GM12878 (cell line): ENCODE measurements at regions not wholly inside any gene's neighbourhood (a gene's known extent, or its start where the extent isn't known, plus 50 kb on each side); places are given as distances from the start of the nearest gene placed in this dataset.

ENCODE experiments used
- ATF7 ChIP-seq: fragments of 450-650 bp; IDR thresholded peaks from 2 replicates; pipeline ENCODE4 v1.6.1; 2016; ENCODE audit warnings: low read depth, mild to moderate bottlenecking
- EZH2 ChIP-seq: IDR thresholded peaks from 2 replicates; pipeline ENCODE4 v1.6.1; 2012; ENCODE audit warnings: low read depth, mild to moderate bottlenecking, control low read depth, inconsistent platforms, low read length, borderline replicate concordance; ENCODE audit not compliant: control insufficient read depth
- IKZF2 ChIP-seq, 2 experiments: fragments of 450-650 bp; IDR thresholded peaks; 2 replicates each; pipeline ENCODE4 v1.6.1; 2017; ENCODE audit warnings: mild to moderate bottlenecking in 2 of 2, moderate library complexity in 2 of 2
- JUNB ChIP-seq: IDR thresholded peaks from 2 replicates; pipeline ENCODE4 v1.6.1; 2016; ENCODE audit warnings: antibody characterized with exemption, mild to moderate bottlenecking
- KAT2A ChIP-seq: conservative IDR thresholded peaks from 2 replicates; pipeline ENCODE4 v1.6.1; 2011; ENCODE audit warnings: low read depth, low read length; ENCODE audit not compliant: control insufficient read depth
- SUZ12 ChIP-seq: fragments of 200-600 bp; sonication (generic); IDR thresholded peaks from one replicate; pipeline ENCODE4 v1.6.1; 2018; ENCODE audit warnings: antibody characterized with exemption, mild to moderate bottlenecking; ENCODE audit not compliant: unreplicated experiment
- TBL1XR1 ChIP-seq: IDR thresholded peaks from 2 replicates; pipeline ENCODE4 v1.6.1; 2012; ENCODE audit warnings: low read depth, low read length, improper control_type of control experiment
- ZBTB33 ChIP-seq: fragments of 450-650 bp; IDR thresholded peaks from 2 replicates; pipeline ENCODE4 v1.6.1; 2017; ENCODE audit warnings: mild to moderate bottlenecking
- TF ChIP-seq, protein P1 (sequence below), 3 experiments: IDR thresholded peaks in 2 of 3; conservative IDR thresholded peaks in 1 of 3; 2 replicates each; pipeline ENCODE4 v1.5.1; 2011; ENCODE audit warnings: low read depth in 3 of 3, low read length in 3 of 3, mild to moderate bottlenecking in 3 of 3, control low read depth in 2 of 3, moderate library complexity in 2 of 3, inconsistent platforms in 1 of 3, mixed read lengths in 1 of 3; ENCODE audit not compliant: control insufficient read depth in 2 of 3, insufficient read depth in 1 of 3; ENCODE audit errors: extremely low read depth in 1 of 3

DNA sequence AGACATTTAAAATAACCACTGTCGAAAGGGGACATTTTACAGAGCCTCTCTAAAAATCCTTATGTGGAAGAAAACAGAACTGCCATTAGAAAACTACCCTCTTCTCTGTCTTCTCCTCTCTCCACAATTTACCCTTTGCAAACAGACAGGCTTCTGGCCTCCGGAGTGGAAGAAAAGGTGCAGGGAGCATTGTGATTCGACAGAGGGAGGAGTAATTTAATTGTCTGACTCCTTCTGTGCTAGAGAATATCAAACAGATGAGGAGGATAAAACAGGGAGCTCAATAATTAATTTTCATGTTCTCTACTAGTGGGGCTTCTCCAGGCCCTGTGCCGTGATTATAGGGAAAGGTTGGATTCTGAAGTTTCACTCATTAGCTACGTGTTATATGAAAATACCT, 615.5 kb upstream of the MKI67 start:
- TF ChIP-seq EZH2 (no peak), JUNB (no peak), TBL1XR1 (no peak), SUZ12 (no peak), IKZF2 (IDR thresholded peaks at IDR 0.05) (no peak), KAT2A (no peak), ZBTB33 (no peak), ATF7 (no peak)
- TF ChIP-seq, protein P1, sequence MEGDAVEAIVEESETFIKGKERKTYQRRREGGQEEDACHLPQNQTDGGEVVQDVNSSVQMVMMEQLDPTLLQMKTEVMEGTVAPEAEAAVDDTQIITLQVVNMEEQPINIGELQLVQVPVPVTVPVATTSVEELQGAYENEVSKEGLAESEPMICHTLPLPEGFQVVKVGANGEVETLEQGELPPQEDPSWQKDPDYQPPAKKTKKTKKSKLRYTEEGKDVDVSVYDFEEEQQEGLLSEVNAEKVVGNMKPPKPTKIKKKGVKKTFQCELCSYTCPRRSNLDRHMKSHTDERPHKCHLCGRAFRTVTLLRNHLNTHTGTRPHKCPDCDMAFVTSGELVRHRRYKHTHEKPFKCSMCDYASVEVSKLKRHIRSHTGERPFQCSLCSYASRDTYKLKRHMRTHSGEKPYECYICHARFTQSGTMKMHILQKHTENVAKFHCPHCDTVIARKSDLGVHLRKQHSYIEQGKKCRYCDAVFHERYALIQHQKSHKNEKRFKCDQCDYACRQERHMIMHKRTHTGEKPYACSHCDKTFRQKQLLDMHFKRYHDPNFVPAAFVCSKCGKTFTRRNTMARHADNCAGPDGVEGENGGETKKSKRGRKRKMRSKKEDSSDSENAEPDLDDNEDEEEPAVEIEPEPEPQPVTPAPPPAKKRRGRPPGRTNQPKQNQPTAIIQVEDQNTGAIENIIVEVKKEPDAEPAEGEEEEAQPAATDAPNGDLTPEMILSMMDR (IDR thresholded peaks at IDR 0.05 in 2 of 3, conservative IDR thresholded peaks at IDR 0.05 in 1 of 3; ENCODE audit: control insufficient read depth in 2 of 3, extremely low read depth in 1 of 3, insufficient read depth in 1 of 3, low read depth in 3 of 3, low read length in 3 of 3), result no peak
